GM19324 (cell line): ENCODE measurements at regions not wholly inside any gene's neighbourhood (a gene's known extent, or its start where the extent isn't known, plus 50 kb on each side); places are given as distances from the start of the nearest gene placed in this dataset.

Source experiments
- ATAC-seq: cut with Tn5 transposase; IDR thresholded peaks from one replicate; pipeline ENCODE4 v1.9.1; 2021; ENCODE audit warnings: mild to moderate bottlenecking, moderate library complexity; ENCODE audit not compliant: unreplicated experiment, low FRiP score

- no peak for ATAC-seq
Measured at GRCh38 chr18:41758534-41758933, 196.5 kb upstream of the PIK3C3 start.

GRCh38 chr18:41756141-41756540 lies 198.9 kb upstream of the PIK3C3 start:
- no peak for ATAC-seq

- no peak for ATAC-seq
Measured at GRCh38 chr18:41754332-41754731, 200.7 kb upstream of the PIK3C3 start.

GRCh38 chr18:41753826-41754225 lies 201.2 kb upstream of the PIK3C3 start:
- ATAC-seq: no peak

GRCh38 chr18:41752826-41753225 lies 202.2 kb upstream of the PIK3C3 start:
- ATAC-seq: no peak

GRCh38 chr18:41751652-41752051 lies 203.4 kb upstream of the PIK3C3 start:
- ATAC-seq: no peak

GRCh38 chr18:41751161-41751560 lies 203.9 kb upstream of the PIK3C3 start:
- ATAC-seq: no peak

- no peak for ATAC-seq
Measured at GRCh38 chr18:41747723-41748242, 207.3 kb upstream of the PIK3C3 start.

- ATAC-seq: no peak
Measured at GRCh38 chr18:41745166-41746049, 209.6 kb upstream of the PIK3C3 start.

GRCh38 chr18:41744421-41745030 lies 210.5 kb upstream of the PIK3C3 start:
- no peak for ATAC-seq

GRCh38 chr18:41737218-41737617 lies 217.8 kb upstream of the PIK3C3 start:
- ATAC-seq: no peak

- ATAC-seq: no peak
Measured at GRCh38 chr18:41734917-41735316, 220.1 kb upstream of the PIK3C3 start.

GRCh38 chr18:41732356-41732755 lies 222.7 kb upstream of the PIK3C3 start:
- ATAC-seq: no peak

- no peak for ATAC-seq
Measured at GRCh38 chr18:41731884-41732283, 223.2 kb upstream of the PIK3C3 start.

- ATAC-seq: no peak
Measured at GRCh38 chr18:41724195-41724594, 230.8 kb upstream of the PIK3C3 start.

- no peak for ATAC-seq
Measured at GRCh38 chr18:41721103-41721790, 233.8 kb upstream of the PIK3C3 start.

GRCh38 chr18:41720226-41720625 lies 234.8 kb upstream of the PIK3C3 start:
- no peak for ATAC-seq

GRCh38 chr18:41719808-41720207 lies 235.2 kb upstream of the PIK3C3 start:
- ATAC-seq: no peak

GRCh38 chr18:41714872-41715271 lies 240.2 kb upstream of the PIK3C3 start:
- ATAC-seq: no peak

GRCh38 chr18:41713969-41714825 lies 240.8 kb upstream of the PIK3C3 start:
- no peak for ATAC-seq
